NB4 (cell line): ENCODE measurements at regions not wholly inside any gene's neighbourhood (a gene's known extent, or its start where the extent isn't known, plus 50 kb on each side); places are given as distances from the start of the nearest gene placed in this dataset.
A peak's percentile ranks its signal among the peaks of the same experiment; 100 is the strongest.

Experiments
- DNase-seq: peaks from one replicate; pipeline ENCODE4 v3.0.0; 2010; ENCODE audit warnings: low read depth
- H3K4me3 ChIP-seq: one replicate; pipeline ENCODE4 v1.5.1; 2011; ENCODE audit warnings: mild to moderate bottlenecking, low read depth, low read length, moderate library complexity
- MYC ChIP-seq: IDR thresholded peaks from 2 replicates; pipeline ENCODE4 v1.6.1; 2011; ENCODE audit warnings: low read depth, low read length
- POLR2A ChIP-seq: IDR thresholded peaks from 2 replicates; pipeline ENCODE4 v1.6.1; 2011; ENCODE audit warnings: mild to moderate bottlenecking; ENCODE audit not compliant: insufficient read length; ENCODE audit errors: extremely low read depth
- TF ChIP-seq, protein P1 (sequence below): IDR thresholded peaks from 2 replicates; pipeline ENCODE4 v1.6.1; 2011; ENCODE audit warnings: low read depth, low read length
- TF ChIP-seq, protein P2 (sequence below): IDR thresholded peaks from one replicate; pipeline ENCODE4 v1.5.1; 2012; ENCODE audit warnings: low read depth, low read length

DNA sequence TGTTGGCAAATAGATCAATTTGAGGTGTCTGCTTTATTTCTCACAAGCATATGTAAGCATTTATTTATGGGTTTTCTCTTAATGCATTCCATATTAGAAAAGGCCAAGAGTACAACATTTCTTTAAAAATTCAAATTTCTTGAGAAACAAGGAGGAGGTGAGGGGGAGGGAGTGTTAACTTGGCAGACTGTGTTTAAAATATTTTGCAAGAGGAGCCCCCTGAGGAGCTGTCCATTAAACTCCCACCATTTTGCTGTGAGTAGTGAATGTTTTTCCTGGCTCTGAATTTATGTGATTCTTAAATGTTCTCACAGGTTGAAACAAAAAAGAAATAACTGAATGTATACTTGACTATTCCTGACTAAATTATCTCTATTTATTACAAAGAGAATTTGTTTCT lies 363.8 kb downstream of the PTPRC start:
- TF ChIP-seq, protein P1, sequence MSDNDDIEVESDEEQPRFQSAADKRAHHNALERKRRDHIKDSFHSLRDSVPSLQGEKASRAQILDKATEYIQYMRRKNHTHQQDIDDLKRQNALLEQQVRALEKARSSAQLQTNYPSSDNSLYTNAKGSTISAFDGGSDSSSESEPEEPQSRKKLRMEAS: no peak
- TF ChIP-seq MYC (no peak), POLR2A (no peak)
- TF ChIP-seq, protein P2, sequence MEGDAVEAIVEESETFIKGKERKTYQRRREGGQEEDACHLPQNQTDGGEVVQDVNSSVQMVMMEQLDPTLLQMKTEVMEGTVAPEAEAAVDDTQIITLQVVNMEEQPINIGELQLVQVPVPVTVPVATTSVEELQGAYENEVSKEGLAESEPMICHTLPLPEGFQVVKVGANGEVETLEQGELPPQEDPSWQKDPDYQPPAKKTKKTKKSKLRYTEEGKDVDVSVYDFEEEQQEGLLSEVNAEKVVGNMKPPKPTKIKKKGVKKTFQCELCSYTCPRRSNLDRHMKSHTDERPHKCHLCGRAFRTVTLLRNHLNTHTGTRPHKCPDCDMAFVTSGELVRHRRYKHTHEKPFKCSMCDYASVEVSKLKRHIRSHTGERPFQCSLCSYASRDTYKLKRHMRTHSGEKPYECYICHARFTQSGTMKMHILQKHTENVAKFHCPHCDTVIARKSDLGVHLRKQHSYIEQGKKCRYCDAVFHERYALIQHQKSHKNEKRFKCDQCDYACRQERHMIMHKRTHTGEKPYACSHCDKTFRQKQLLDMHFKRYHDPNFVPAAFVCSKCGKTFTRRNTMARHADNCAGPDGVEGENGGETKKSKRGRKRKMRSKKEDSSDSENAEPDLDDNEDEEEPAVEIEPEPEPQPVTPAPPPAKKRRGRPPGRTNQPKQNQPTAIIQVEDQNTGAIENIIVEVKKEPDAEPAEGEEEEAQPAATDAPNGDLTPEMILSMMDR: no peak
- peak; percentile 78 for DNase-seq
- H3K4me3 ChIP-seq: peak overlapping the region; percentile 42

DNA sequence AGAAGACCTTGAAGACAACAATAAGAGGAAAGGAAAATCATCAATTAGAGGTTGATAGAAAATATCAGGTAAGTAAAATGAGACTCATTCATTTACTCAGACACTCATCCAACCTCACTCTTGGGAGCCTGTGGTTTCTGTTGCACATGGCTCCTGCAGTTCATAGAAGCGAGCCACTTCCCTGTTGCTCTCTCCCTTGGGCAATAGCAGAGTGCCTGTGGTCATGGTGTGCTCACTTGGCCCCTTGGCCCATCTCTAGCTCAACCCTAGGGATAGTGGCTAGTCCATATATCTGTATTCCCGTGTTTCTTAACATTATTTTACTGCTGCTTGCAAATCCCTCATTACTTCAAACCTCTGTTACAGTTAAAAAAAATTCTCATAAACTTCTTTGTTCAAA lies 368.6 kb downstream of the PTPRC start:
- TF ChIP-seq, protein P2: no peak
- TF ChIP-seq, protein P1: peak; percentile 95
- TF ChIP-seq MYC (peak; percentile 96), POLR2A (peak; percentile 59)
- H3K4me3 ChIP-seq: peak overlapping the region; percentile 74
- DNase-seq: peak; percentile 98

DNA sequence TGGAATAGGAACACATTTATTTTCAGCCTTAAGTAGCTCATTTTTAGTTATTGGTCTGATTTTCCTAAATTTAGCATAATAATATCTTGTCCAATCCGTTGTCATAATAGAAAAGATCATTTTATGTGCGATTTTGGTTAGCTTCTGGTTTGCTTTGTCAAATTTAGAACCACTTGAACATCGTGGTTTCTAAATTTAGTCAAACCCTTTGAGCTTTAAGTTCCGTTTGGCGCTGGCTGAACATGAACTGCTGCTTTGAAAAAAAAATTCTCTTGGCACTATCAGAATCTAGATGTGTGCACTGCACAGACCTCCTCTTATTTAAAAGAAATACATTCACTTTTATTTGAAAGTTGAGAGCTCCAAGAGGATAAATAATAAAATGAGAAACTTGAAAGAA lies 370.6 kb downstream of the PTPRC start:
- TF ChIP-seq, protein P2: no peak
- no peak for TF ChIP-seq POLR2A
- no peak for TF ChIP-seq MYC
- TF ChIP-seq, protein P1: no peak
- peak; percentile 74 for DNase-seq
- H3K4me3 ChIP-seq: peak overlapping the region; percentile 74

DNA sequence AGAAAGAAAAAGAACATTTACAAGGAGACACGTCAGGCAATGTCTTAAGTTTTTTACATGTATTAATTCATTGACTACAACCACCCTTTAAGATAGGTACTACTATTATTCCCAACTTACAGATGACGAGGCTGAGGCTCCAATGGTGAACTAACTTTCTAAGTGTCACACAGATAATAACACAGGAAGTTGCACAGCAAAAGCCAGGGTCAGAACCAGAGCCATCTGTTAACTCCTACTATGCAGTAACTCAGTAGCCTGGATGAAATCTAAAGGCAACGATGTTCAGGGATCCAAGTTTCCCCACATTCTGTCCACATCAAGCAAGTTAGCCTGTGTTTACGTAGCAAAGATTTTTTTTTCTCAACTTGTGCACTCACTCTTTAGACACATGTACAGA lies 371.7 kb downstream of the PTPRC start:
- peak overlapping the region; percentile 74 for H3K4me3 ChIP-seq

DNA sequence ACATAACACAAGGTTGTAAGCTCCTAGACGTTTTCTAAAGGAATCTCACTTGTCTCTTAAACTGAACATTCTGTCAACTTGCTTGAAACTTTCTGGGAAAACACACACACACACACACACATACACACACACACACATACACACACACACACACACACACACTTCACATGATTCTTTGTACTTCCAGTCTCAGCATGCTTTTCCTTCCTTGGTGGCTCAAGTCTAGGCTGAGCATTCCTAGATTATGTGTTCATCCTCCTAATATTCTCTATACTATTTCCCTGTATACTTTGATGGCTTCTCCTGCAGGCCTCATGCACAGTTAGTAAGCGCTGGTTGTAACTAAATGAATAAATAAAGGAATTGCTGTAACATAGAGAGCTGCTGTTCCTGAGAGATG lies 372.1 kb downstream of the PTPRC start:
- TF ChIP-seq, protein P2: no peak
- TF ChIP-seq MYC (no peak), POLR2A (no peak)
- TF ChIP-seq, protein P1: no peak
- peak overlapping the region; percentile 74 for H3K4me3 ChIP-seq

More for the DNA sequence above, 371.7 kb downstream of the PTPRC start:
- DNase-seq: peak; percentile 91
- TF ChIP-seq, protein P1: 0 out of 2 replicates have a peak, but pooled peaks have one; percentile 4
- TF ChIP-seq POLR2A: peak; percentile 54
- TF ChIP-seq MYC: no peak
- TF ChIP-seq, protein P2: no peak

DNA sequence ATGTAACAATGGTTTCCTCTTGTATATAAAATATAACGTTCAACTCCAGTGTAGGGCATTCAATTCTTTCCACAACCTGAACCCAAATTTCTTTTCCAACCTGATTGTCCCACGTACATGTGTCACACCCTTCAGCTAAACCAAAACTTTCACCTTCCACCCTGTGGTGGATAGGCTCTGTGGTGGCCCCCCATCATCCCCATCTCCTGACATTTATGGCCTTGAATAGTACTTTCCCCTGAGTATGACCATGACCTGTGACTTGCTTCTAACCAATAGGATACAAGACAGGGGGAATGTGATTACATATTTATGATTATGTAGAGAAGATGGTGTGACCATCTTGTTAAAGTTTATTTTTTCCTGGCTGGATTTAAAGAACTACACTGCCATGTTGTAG lies 377.0 kb downstream of the PTPRC start:
- TF ChIP-seq, protein P1: no peak
- TF ChIP-seq, protein P2: no peak
- TF ChIP-seq MYC: no peak; the same call in 1 of the 2 replicates
- peak; percentile 4 for TF ChIP-seq POLR2A
- no peak for DNase-seq
- H3K4me3 ChIP-seq: peak overlapping the region; percentile 32

More for the DNA sequence above, 372.1 kb downstream of the PTPRC start:
- no peak for DNase-seq
